Gastroesophageal sphincter (tissue), 3 donors: ENCODE measurements at regions not wholly inside any gene's neighbourhood (a gene's known extent, or its start where the extent isn't known, plus 50 kb on each side); places are given as distances from the start of the nearest gene placed in this dataset.

Source experiments
- CTCF ChIP-seq, 4 experiments: fragments of 200-600 bp in 2 of 4; fragments of 450-650 bp in 2 of 4; sonication (generic) in 1 of 4; IDR thresholded peaks; one replicate each; pipeline ENCODE4 v1.5.1; 2017 to 2019; ENCODE audit warnings: antibody characterized with exemption in 4 of 4, mild to moderate bottlenecking in 2 of 4, moderate library complexity in 2 of 4
- EP300 ChIP-seq: sonication (generic); formaldehyde crosslinking; IDR thresholded peaks from one replicate; pipeline ENCODE4 v1.6.1; 2017; ENCODE audit warnings: antibody characterized with exemption, mild to moderate bottlenecking
- POLR2AphosphoS5 ChIP-seq: sonication (generic); formaldehyde crosslinking; IDR thresholded peaks from one replicate; pipeline ENCODE4 v1.6.1; 2017; ENCODE audit warnings: antibody characterized with exemption

GRCh38 chr1:5742801-5743200, 249.4 kb downstream of the NPHP4 start:
- TF ChIP-seq POLR2AphosphoS5 (no peak), CTCF (IDR thresholded peaks at IDR 0.05) (no peak), EP300 (no peak)
